HepG2 (cell line): ENCODE measurements at regions not wholly inside any gene's neighbourhood (a gene's known extent, or its start where the extent isn't known, plus 50 kb on each side); places are given as distances from the start of the nearest gene placed in this dataset.

Experiments
- ATAC-seq: fragments of 200-7000 bp; cut with Tn5 transposase; 3 replicates; pipeline ENCODE4 v1.9.1; 2020; ENCODE audit warnings: mild to moderate bottlenecking, moderate library complexity
- BruUV-seq: library from RNA; stranded (reverse); fragments of 400-500 nt; replicated peaks from 2 replicates; lab custom pipeline; 2021; lab: Mats Ljungman, UMichigan
- CTCF ChIA-PET: fragments of 300-600 bp; formaldehyde crosslinking; extraction: SDS; loops from one replicate; lab custom pipeline; 2021; ENCODE audit warnings: low total read pairs, inconsistent platforms, low intra/inter-chr PET ratio; lab: Yijun Ruan, JAX
- POLR2A ChIA-PET: fragments of 350-600 bp; sonication (Branson Sonifier 250); formaldehyde crosslinking; loops from one replicate; lab custom pipeline; 2020; ENCODE audit warnings: antibody characterized with exemption, inconsistent platforms; lab: Yijun Ruan, JAX
- DNase-seq: peaks from one replicate; pipeline ENCODE4 v3.0.0-alpha.2; 2015; ENCODE audit warnings: low spot score
- FAIRE-seq: peaks from 3 replicates; lab custom pipeline; 2011; peaks lifted over from hg19 to GRCh38; lab: Jason Lieb, UNC
- H2AFZ ChIP-seq: one replicate; pipeline ENCODE4 v1.6.1; 2011; ENCODE audit warnings: low read length, inconsistent platforms
- H3K27ac ChIP-seq: fragments of 300-600 bp; 3 replicates; pipeline ENCODE4 v1.8.0; 2011; ENCODE audit warnings: mixed run types, mild to moderate bottlenecking, mixed read lengths, low read length, inconsistent platforms; ENCODE audit not compliant: insufficient read depth; ENCODE audit errors: extremely low read length
- H3K27me3 ChIP-seq, 2 experiments: fragments of 200-600 bp in 1 of 2; 2 replicates in 1 of 2; 3 replicates in 1 of 2; pipeline versions ENCODE4 v1.6.0 to v1.8.0; 2011; ENCODE audit warnings: low read length in 2 of 2, mild to moderate bottlenecking in 2 of 2, moderate library complexity in 2 of 2, inconsistent platforms in 1 of 2; ENCODE audit not compliant: insufficient read depth in 2 of 2, control insufficient read depth in 1 of 2
- H3K36me3 ChIP-seq, 2 experiments: fragments of 200-600 bp in 1 of 2; replicated peaks in 1 of 2; 2 replicates in 1 of 2; 3 replicates in 1 of 2; pipeline versions ENCODE4 v1.5.1 to v1.8.0; 2011; ENCODE audit warnings: low read length in 2 of 2, inconsistent platforms in 1 of 2; ENCODE audit not compliant: insufficient read depth in 2 of 2, control insufficient read depth in 1 of 2
- H3K4me1 ChIP-seq: 2 replicates; pipeline ENCODE4 v1.5.1; 2012; ENCODE audit warnings: low read length, inconsistent platforms; ENCODE audit not compliant: insufficient read depth
- H3K4me2 ChIP-seq: 2 replicates; pipeline ENCODE4 v1.6.0; 2011; ENCODE audit warnings: low read depth, low read length, inconsistent platforms
- H3K4me3 ChIP-seq, 3 experiments: fragments of 200-600 bp in 1 of 3; sonication (generic), shearing (Covaris generic) in 1 of 3; replicated peaks in 1 of 3; 2 replicates each; pipeline ENCODE4 v1.5.1; 2011 to 2016; ENCODE audit warnings: low read length in 3 of 3, inconsistent platforms in 2 of 3, low read depth in 2 of 3, mild to moderate bottlenecking in 2 of 3, control low read depth in 1 of 3, mixed read lengths in 1 of 3; ENCODE audit not compliant: insufficient read depth in 1 of 3
- H3K79me2 ChIP-seq: one replicate; pipeline ENCODE4 v1.6.1; 2011; ENCODE audit warnings: low read length, inconsistent platforms; ENCODE audit not compliant: insufficient read depth
- H3K9ac ChIP-seq: 2 replicates; pipeline ENCODE4 v1.6.0; 2011; ENCODE audit warnings: mild to moderate bottlenecking, low read depth, low read length, inconsistent platforms; ENCODE audit not compliant: insufficient read depth
- H3K9me3 ChIP-seq: 2 replicates; pipeline ENCODE4 v1.5.1; 2012; ENCODE audit warnings: mild to moderate bottlenecking, low read length
- H4K20me1 ChIP-seq: 2 replicates; pipeline ENCODE4 v1.6.0; 2011; ENCODE audit warnings: inconsistent platforms, mild to moderate bottlenecking, low read length, moderate library complexity; ENCODE audit not compliant: insufficient read depth
- ATF7-NPFF ChIP-seq: sonication (generic); formaldehyde crosslinking; IDR thresholded peaks from 2 replicates; pipeline ENCODE4 v1.8.1; 2023; ENCODE audit warnings: mild to moderate bottlenecking, low read depth, missing genetic modification reagents, moderate library complexity
- ATRX ChIP-seq: sonication (generic); formaldehyde crosslinking; IDR thresholded peaks from 2 replicates; pipeline ENCODE4 v1.4.0; 2020; ENCODE audit warnings: missing genetic modification reagents, borderline replicate concordance
- DPF2 ChIP-seq: sonication (generic); formaldehyde crosslinking; IDR thresholded peaks from 2 replicates; pipeline ENCODE4 v1.4.0; 2020; ENCODE audit warnings: mild to moderate bottlenecking, low read depth, missing genetic modification reagents, borderline replicate concordance
- EHMT2 ChIP-seq: fragments of 200-600 bp; sonication (generic); IDR thresholded peaks from 2 replicates; pipeline ENCODE4 v1.7.0; 2017; ENCODE audit warnings: antibody characterized with exemption, low read depth, low read length, borderline replicate concordance
- FIP1L1 ChIP-seq: fragments of 200-400 bp; formaldehyde crosslinking; IDR thresholded peaks from 2 replicates; pipeline ENCODE4 v1.6.1; 2018; ENCODE audit warnings: low read depth, mild to moderate bottlenecking, low read length, moderate library complexity, borderline replicate concordance; ENCODE audit not compliant: insufficient read depth
- HDAC6 ChIP-seq: fragments of 200-600 bp; sonication (generic); IDR thresholded peaks from 2 replicates; pipeline ENCODE4 v1.7.0; 2017; ENCODE audit warnings: mild to moderate bottlenecking, antibody characterized with exemption, low read length, low read depth
- JDP2 ChIP-seq: sonication (generic); formaldehyde crosslinking; IDR thresholded peaks from 2 replicates; pipeline ENCODE4 v1.8.1; 2022; ENCODE audit warnings: missing genetic modification reagents, borderline replicate concordance
- KAT2B ChIP-seq: fragments of 150-350 bp; IDR thresholded peaks from 2 replicates; pipeline ENCODE4 v1.6.1; 2014; ENCODE audit warnings: low read depth, low read length, borderline replicate concordance
- MXI1 ChIP-seq: IDR thresholded peaks from 3 replicates; pipeline ENCODE4 v1.6.1; 2012; ENCODE audit warnings: low read depth, low read length, inconsistent platforms, borderline replicate concordance
- ZNF143 ChIP-seq: sonication (generic); formaldehyde crosslinking; IDR thresholded peaks from 2 replicates; pipeline ENCODE4 v1.4.0; 2020; ENCODE audit warnings: missing genetic modification reagents
- ZNF251 ChIP-seq: sonication (generic); formaldehyde crosslinking; IDR thresholded peaks from 2 replicates; pipeline ENCODE4 v1.9.0; 2021; ENCODE audit warnings: mild to moderate bottlenecking, missing genetic modification reagents
- ZNF790 ChIP-seq: sonication (generic); formaldehyde crosslinking; IDR thresholded peaks from 2 replicates; pipeline ENCODE4 v1.8.0; 2022; ENCODE audit warnings: missing genetic modification reagents, mild to moderate bottlenecking, borderline replicate concordance
- WGBS: methylation state at CpG from one replicate; pipeline ENCODE4 v1.1.6; 2017; ENCODE audit warnings: low lambda C conversion rate; 5-methylcytosine and 5-hydroxymethylcytosine counted together
- in situ Hi-C: cut with HindIII; loops from 2 replicates; pipeline ENCODE4 v1.10.0; 2017; ENCODE audit warnings: low pct_unique_long_range_greater_than_20kb; ENCODE audit not compliant: extremely low pct_ligation_motif_present
- intact Hi-C: fragments of 100-400 bp; cut with micrococcal nuclease; formaldehyde crosslinking; loops from one replicate; pipeline ENCODE4 v1.10.0; 2022; ENCODE audit not compliant: unreplicated experiment
- TF ChIP-seq, protein P1 (sequence below): sonication (generic); formaldehyde crosslinking; IDR thresholded peaks from 2 replicates; pipeline ENCODE4 v1.5.0; 2020; ENCODE audit warnings: missing genetic modification reagents
- TF ChIP-seq, protein P2 (sequence below): sonication (generic); formaldehyde crosslinking; IDR thresholded peaks from 2 replicates; pipeline ENCODE4 v1.4.0; 2020; ENCODE audit warnings: missing genetic modification reagents, borderline replicate concordance

DNA sequence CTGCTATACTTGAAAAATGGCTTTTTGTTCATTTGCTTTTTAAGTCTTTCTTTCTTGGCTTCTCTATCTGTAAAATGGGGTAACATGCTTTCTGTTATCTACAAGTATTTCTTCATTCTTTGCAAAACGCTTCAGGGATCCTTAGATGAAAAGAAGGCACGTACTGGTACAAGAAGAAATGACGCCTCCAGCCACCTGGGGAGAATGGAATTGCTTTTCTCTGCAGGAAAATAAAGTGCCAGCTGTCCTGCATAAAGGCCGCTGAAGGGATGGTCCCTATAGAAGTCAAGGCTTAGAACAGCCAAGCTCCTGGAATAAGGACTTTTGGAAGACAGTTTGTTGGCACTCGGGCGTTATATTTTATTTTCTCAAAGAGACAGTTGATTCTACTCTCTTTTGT lies 210.8 kb upstream of the RASGEF1B start (continued):
- TF ChIP-seq, protein P1, sequence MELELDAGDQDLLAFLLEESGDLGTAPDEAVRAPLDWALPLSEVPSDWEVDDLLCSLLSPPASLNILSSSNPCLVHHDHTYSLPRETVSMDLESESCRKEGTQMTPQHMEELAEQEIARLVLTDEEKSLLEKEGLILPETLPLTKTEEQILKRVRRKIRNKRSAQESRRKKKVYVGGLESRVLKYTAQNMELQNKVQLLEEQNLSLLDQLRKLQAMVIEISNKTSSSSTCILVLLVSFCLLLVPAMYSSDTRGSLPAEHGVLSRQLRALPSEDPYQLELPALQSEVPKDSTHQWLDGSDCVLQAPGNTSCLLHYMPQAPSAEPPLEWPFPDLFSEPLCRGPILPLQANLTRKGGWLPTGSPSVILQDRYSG (CRISPR knock-in tag): no peak
- no peak for TF ChIP-seq MXI1
- TF ChIP-seq ATRX (CRISPR knock-in tag): no peak
- TF ChIP-seq EHMT2: no peak
- TF ChIP-seq ATF7-NPFF (CRISPR knock-in tag): no peak
- no peak for TF ChIP-seq ZNF143 (CRISPR knock-in tag)
- TF ChIP-seq ZNF790: no peak
- TF ChIP-seq JDP2: no peak

DNA sequence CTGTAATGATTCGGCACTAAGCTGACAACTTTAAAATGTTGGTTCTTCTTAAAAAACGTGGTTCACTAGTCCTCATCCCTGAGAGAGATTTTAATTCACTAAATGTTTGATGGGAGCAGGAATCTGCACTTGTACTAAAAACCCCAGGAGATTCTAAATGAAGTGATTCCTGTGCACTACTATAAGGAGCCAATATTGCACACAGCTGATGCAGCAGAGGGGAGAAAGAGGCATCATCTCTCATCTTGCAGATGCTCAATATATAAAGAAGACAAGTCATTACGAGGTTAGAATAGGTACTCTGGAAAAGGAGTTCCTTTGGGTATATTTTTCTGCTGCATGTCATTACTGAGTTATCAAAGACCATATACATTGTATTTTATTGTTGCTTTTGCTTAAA lies 207.6 kb upstream of the RASGEF1B start:
- in situ Hi-C loops (no loop called here), intact Hi-C loops (no loop called here)
- no peak overlapping the region for H3K27ac ChIP-seq
- no peaks in the 10 kb centered on the region for H3K79me2 ChIP-seq
- no peak for DNase-seq
- ChIA-PET POLR2A (no interaction called here), CTCF (no interaction called here)
- H4K20me1 ChIP-seq: no peaks in the 10 kb centered on the region
- 0% methylated on average over 3 of the region's 3 CpGs for WGBS
- no TSS peak for BruUV-seq
- no peak overlapping the region for H3K4me3 ChIP-seq
- no peak overlapping the region for H3K4me2 ChIP-seq
- no peak for FAIRE-seq
- ATAC-seq: no peak
- no peak for TF ChIP-seq KAT2B
- TF ChIP-seq DPF2: no peak
- TF ChIP-seq, protein P2, sequence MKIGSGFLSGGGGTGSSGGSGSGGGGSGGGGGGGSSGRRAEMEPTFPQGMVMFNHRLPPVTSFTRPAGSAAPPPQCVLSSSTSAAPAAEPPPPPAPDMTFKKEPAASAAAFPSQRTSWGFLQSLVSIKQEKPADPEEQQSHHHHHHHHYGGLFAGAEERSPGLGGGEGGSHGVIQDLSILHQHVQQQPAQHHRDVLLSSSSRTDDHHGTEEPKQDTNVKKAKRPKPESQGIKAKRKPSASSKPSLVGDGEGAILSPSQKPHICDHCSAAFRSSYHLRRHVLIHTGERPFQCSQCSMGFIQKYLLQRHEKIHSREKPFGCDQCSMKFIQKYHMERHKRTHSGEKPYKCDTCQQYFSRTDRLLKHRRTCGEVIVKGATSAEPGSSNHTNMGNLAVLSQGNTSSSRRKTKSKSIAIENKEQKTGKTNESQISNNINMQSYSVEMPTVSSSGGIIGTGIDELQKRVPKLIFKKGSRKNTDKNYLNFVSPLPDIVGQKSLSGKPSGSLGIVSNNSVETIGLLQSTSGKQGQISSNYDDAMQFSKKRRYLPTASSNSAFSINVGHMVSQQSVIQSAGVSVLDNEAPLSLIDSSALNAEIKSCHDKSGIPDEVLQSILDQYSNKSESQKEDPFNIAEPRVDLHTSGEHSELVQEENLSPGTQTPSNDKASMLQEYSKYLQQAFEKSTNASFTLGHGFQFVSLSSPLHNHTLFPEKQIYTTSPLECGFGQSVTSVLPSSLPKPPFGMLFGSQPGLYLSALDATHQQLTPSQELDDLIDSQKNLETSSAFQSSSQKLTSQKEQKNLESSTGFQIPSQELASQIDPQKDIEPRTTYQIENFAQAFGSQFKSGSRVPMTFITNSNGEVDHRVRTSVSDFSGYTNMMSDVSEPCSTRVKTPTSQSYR: no peak
- TF ChIP-seq HDAC6: no peak
- no peak for TF ChIP-seq ZNF251 (CRISPR knock-in tag)
- no peak for TF ChIP-seq FIP1L1
- no peaks in the 10 kb centered on the region for H3K36me3 ChIP-seq
- H3K9ac ChIP-seq: no peak overlapping the region
- no peaks in the 10 kb centered on the region for H3K27me3 ChIP-seq
- no peak overlapping the region for H2AFZ ChIP-seq
- no peaks in the 10 kb centered on the region for H3K4me1 ChIP-seq
- H3K9me3 ChIP-seq: no peaks in the 10 kb centered on the region
